ENCODE measurements at regions not wholly inside any gene's neighbourhood (a gene's known extent, or its start where the extent isn't known, plus 50 kb on each side); places are given as distances from the start of the nearest gene placed in this dataset.

GRCh38 chr5:72624641-72625236 lies 117.5 kb upstream of the ZNF366 start:
- TF ChIP-seq, protein P1, sequence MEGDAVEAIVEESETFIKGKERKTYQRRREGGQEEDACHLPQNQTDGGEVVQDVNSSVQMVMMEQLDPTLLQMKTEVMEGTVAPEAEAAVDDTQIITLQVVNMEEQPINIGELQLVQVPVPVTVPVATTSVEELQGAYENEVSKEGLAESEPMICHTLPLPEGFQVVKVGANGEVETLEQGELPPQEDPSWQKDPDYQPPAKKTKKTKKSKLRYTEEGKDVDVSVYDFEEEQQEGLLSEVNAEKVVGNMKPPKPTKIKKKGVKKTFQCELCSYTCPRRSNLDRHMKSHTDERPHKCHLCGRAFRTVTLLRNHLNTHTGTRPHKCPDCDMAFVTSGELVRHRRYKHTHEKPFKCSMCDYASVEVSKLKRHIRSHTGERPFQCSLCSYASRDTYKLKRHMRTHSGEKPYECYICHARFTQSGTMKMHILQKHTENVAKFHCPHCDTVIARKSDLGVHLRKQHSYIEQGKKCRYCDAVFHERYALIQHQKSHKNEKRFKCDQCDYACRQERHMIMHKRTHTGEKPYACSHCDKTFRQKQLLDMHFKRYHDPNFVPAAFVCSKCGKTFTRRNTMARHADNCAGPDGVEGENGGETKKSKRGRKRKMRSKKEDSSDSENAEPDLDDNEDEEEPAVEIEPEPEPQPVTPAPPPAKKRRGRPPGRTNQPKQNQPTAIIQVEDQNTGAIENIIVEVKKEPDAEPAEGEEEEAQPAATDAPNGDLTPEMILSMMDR (conservative IDR thresholded peaks at IDR 0.05), result no peak
- TF ChIP-seq ZFX (IDR thresholded peaks at IDR 0.05), result no peak

Measured in C4-2B (cell line).